Body of pancreas (tissue), 4 donors: ENCODE measurements at regions not wholly inside any gene's neighbourhood (a gene's known extent, or its start where the extent isn't known, plus 50 kb on each side); places are given as distances from the start of the nearest gene placed in this dataset.

Source experiments
- POLR2A ChIP-seq, 3 donors: fragments of 450-650 bp; IDR thresholded peaks; one replicate each; pipeline ENCODE4 v1.6.1; 2016; ENCODE audit warnings: antibody characterized with exemption in 3 of 3, mild to moderate bottlenecking in 2 of 3
- TF ChIP-seq, protein P1 (sequence below), 7 experiments: fragments of 450-650 bp in 4 of 7; fragments of 200-600 bp in 3 of 7; sonication (generic) in 3 of 7; IDR thresholded peaks; one replicate each; pipeline ENCODE4 v1.5.1; 2016 to 2019; ENCODE audit warnings: antibody characterized with exemption in 7 of 7

DNA sequence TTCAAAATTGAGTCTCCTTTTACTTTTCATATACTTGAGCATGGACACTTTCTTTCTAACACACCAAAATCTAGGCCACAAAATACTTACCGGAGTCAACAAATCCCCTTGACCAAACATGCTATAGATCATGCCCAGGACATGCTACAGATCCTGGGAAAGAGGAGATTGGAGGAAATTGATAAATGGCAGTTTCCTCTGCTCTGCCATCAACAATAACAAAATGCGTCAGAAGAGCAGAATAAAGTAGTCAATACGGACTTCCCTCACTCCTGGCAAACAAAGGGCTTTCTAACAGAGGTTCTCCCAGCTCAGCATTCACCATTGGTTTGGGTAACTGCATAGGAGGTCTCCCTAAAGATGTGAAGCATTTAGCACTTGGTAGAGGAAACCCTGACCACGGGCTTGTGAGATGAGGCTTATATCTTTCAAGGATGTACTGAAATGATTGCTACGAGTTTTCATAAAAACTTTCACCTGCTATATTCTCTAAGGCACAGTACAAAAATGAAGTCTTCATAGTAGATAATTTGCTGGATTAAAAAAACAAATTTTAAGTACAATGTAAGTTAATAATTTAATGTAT, 283.8 kb upstream of the RUNX1 start:
- no peak for TF ChIP-seq POLR2A (IDR thresholded peaks at IDR 0.05)
- TF ChIP-seq, protein P1, sequence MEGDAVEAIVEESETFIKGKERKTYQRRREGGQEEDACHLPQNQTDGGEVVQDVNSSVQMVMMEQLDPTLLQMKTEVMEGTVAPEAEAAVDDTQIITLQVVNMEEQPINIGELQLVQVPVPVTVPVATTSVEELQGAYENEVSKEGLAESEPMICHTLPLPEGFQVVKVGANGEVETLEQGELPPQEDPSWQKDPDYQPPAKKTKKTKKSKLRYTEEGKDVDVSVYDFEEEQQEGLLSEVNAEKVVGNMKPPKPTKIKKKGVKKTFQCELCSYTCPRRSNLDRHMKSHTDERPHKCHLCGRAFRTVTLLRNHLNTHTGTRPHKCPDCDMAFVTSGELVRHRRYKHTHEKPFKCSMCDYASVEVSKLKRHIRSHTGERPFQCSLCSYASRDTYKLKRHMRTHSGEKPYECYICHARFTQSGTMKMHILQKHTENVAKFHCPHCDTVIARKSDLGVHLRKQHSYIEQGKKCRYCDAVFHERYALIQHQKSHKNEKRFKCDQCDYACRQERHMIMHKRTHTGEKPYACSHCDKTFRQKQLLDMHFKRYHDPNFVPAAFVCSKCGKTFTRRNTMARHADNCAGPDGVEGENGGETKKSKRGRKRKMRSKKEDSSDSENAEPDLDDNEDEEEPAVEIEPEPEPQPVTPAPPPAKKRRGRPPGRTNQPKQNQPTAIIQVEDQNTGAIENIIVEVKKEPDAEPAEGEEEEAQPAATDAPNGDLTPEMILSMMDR (IDR thresholded peaks at IDR 0.05): no peak
